Keratinocyte (primary cell): ENCODE measurements at regions not wholly inside any gene's neighbourhood (a gene's known extent, or its start where the extent isn't known, plus 50 kb on each side); places are given as distances from the start of the nearest gene placed in this dataset.
A peak's percentile ranks its signal among the peaks of the same experiment; 100 is the strongest.

Source experiments
- DNase-seq: peaks from one replicate; pipeline ENCODE4 v3.0.0-alpha.2; 2011; ENCODE audit warnings: low read depth, missing footprints, low spot score
- FAIRE-seq: peaks from 2 replicates; lab custom pipeline; 2011; peaks lifted over from hg19 to GRCh38; lab: Jason Lieb, UNC
- H2AFZ ChIP-seq: 2 replicates; pipeline ENCODE4 v1.6.0; 2012; ENCODE audit warnings: low read length, control low read depth, inconsistent platforms; ENCODE audit not compliant: control insufficient read depth
- H3K27ac ChIP-seq: 2 replicates; pipeline ENCODE4 v1.5.1; 2011; ENCODE audit warnings: low read length; ENCODE audit not compliant: control insufficient read depth, insufficient read depth
- H3K27me3 ChIP-seq: 3 replicates; pipeline ENCODE4 v1.6.0; 2011; ENCODE audit warnings: low read length; ENCODE audit not compliant: control insufficient read depth, insufficient read depth; ENCODE audit errors: extremely low read depth
- H3K36me3 ChIP-seq, 2 experiments: 2 replicates in 1 of 2; 3 replicates in 1 of 2; pipeline ENCODE4 v1.5.1; 2011; ENCODE audit warnings: low read length in 2 of 2, mild to moderate bottlenecking in 1 of 2; ENCODE audit not compliant: control insufficient read depth in 2 of 2, insufficient read depth in 2 of 2; ENCODE audit errors: extremely low read depth in 1 of 2
- H3K4me1 ChIP-seq: 3 replicates; pipeline ENCODE4 v1.5.1; 2011; ENCODE audit warnings: low read length; ENCODE audit not compliant: control insufficient read depth, insufficient read depth; ENCODE audit errors: extremely low read depth
- H3K4me2 ChIP-seq: 3 replicates; pipeline ENCODE4 v1.6.0; 2011; ENCODE audit warnings: low read depth, low read length; ENCODE audit not compliant: control insufficient read depth, insufficient read depth; ENCODE audit errors: extremely low read depth
- H3K4me3 ChIP-seq, 3 experiments: fragments of 200-600 bp in 1 of 3; sonication (generic) in 1 of 3; 2 replicates in 2 of 3; 3 replicates in 1 of 3; pipeline ENCODE4 v1.5.1; 2011 to 2016; ENCODE audit warnings: low read length in 3 of 3, mild to moderate bottlenecking in 3 of 3, control low read depth in 2 of 3, inconsistent platforms in 1 of 3, low read depth in 1 of 3, mixed read lengths in 1 of 3, mixed run types in 1 of 3, moderate library complexity in 1 of 3; ENCODE audit not compliant: control insufficient read depth in 2 of 3, insufficient read depth in 2 of 3; ENCODE audit errors: extremely low read depth in 1 of 3
- H3K79me2 ChIP-seq: 2 replicates; pipeline ENCODE4 v1.6.0; 2012; ENCODE audit warnings: low read length; ENCODE audit not compliant: control insufficient read depth, insufficient read depth
- H3K9ac ChIP-seq: 3 replicates; pipeline ENCODE4 v1.6.0; 2011; ENCODE audit warnings: low read length; ENCODE audit not compliant: control insufficient read depth, insufficient read depth; ENCODE audit errors: extremely low read depth
- H3K9me1 ChIP-seq: 3 replicates; pipeline ENCODE4 v1.6.0; 2011; ENCODE audit warnings: low read length; ENCODE audit not compliant: control insufficient read depth, insufficient read depth; ENCODE audit errors: extremely low read depth
- H3K9me3 ChIP-seq: 2 replicates; pipeline ENCODE4 v1.5.1; 2012; ENCODE audit warnings: low read depth, low read length; ENCODE audit not compliant: control insufficient read depth
- H4K20me1 ChIP-seq: 3 replicates; pipeline ENCODE4 v1.6.0; 2011; ENCODE audit warnings: low read length; ENCODE audit not compliant: control insufficient read depth, insufficient read depth; ENCODE audit errors: extremely low read depth
- EZH2 ChIP-seq: IDR thresholded peaks from one replicate; pipeline ENCODE4 v1.6.1; 2012; ENCODE audit warnings: inconsistent platforms, mild to moderate bottlenecking, low read length, moderate library complexity
- dilution Hi-C: fragments of 300-500 bp; cut with MboI; formaldehyde crosslinking; loops from one replicate; pipeline ENCODE4 v1.7.0; 2020; ENCODE audit warnings: low sequenced_read_pairs; ENCODE audit not compliant: extremely low pct_ligation_motif_present
- TF ChIP-seq, protein P1 (sequence below), 3 experiments: IDR thresholded peaks in 1 of 3; conservative IDR thresholded peaks in 1 of 3; optimal IDR thresholded peaks in 1 of 3; 2 replicates in 2 of 3; 3 replicates in 1 of 3; pipeline versions ENCODE3 to v1.5.1; 2011; ENCODE audit warnings: low read length in 3 of 3, mild to moderate bottlenecking in 3 of 3, moderate library complexity in 2 of 3, control low read depth in 1 of 3, inconsistent platforms in 1 of 3; ENCODE audit not compliant: insufficient read depth in 2 of 3; ENCODE audit errors: extremely low read depth in 1 of 3

DNA sequence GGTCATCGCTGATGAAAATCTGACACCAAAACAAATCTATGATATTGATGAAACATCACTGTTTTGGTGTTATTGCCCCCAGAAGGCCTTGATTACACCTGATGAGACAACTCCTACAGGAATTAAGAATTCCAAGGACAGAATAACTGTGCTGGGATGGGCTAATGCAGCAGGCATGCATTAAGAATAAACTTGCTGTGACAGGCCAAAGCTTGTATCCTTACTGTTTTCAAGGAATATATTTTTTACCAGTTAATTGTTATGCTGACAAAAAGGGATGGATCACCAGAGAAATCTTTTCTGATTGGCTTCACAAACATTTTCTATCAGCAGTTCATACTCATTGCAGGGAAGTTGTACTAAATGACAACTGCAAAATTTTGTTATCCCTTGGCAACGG is 278.2 kb downstream of the IKZF2 start:
- Histone ChIP-seq H3K4me1 (no peaks in the 10 kb centered on the region), H3K9ac (no peak overlapping the region), H3K36me3 (no peaks in the 10 kb centered on the region), H3K9me1 (no peaks in the 10 kb centered on the region), H3K9me3 (no peaks in the 10 kb centered on the region), H3K4me2 (no peak overlapping the region), H3K27me3 (no peaks in the 10 kb centered on the region), H3K27ac (no peak overlapping the region), H3K79me2 (no peaks in the 10 kb centered on the region), H2AFZ (no peak overlapping the region), H3K4me3 (no peak overlapping the region), H4K20me1 (no peaks in the 10 kb centered on the region)
- TF ChIP-seq EZH2: no peak
- TF ChIP-seq, protein P1, sequence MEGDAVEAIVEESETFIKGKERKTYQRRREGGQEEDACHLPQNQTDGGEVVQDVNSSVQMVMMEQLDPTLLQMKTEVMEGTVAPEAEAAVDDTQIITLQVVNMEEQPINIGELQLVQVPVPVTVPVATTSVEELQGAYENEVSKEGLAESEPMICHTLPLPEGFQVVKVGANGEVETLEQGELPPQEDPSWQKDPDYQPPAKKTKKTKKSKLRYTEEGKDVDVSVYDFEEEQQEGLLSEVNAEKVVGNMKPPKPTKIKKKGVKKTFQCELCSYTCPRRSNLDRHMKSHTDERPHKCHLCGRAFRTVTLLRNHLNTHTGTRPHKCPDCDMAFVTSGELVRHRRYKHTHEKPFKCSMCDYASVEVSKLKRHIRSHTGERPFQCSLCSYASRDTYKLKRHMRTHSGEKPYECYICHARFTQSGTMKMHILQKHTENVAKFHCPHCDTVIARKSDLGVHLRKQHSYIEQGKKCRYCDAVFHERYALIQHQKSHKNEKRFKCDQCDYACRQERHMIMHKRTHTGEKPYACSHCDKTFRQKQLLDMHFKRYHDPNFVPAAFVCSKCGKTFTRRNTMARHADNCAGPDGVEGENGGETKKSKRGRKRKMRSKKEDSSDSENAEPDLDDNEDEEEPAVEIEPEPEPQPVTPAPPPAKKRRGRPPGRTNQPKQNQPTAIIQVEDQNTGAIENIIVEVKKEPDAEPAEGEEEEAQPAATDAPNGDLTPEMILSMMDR (optimal IDR thresholded peaks at IDR 0.05 in 1 of 3, IDR thresholded peaks at IDR 0.05 in 1 of 3, conservative IDR thresholded peaks at IDR 0.05 in 1 of 3; ENCODE audit: extremely low read depth in 1 of 3, insufficient read depth in 2 of 3, low read length in 3 of 3): no peak
- DNase-seq (no peak), FAIRE-seq (peak; percentile 78)
- dilution Hi-C loops: no loop called here

DNA sequence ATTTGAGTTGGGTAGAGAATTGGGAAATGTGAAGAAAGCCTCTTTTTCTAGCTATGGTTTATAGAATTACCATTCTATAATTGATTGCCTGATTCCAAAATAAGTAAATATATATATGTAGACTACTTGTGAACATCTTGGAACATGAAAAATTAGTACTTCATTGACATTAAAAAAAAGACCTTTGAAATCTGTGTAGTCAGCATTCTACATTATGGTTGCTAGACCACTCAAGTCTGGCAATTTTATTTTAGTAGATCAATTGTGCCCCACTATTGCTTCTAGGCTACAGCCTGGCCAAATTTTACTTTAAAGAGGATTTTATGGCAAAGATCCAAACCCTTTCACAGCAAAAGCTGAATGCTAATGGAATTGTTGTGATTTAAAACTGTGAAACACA is 279.8 kb downstream of the IKZF2 start:
- H4K20me1 ChIP-seq: no peaks in the 10 kb centered on the region
- no peaks in the 10 kb centered on the region for H3K36me3 ChIP-seq
- no peaks in the 10 kb centered on the region for H3K27me3 ChIP-seq
- dilution Hi-C loops: no loop called here
- no peaks in the 10 kb centered on the region for H3K9me3 ChIP-seq
- no peak overlapping the region for H3K27ac ChIP-seq
- no peaks in the 10 kb centered on the region for H3K4me1 ChIP-seq
- H2AFZ ChIP-seq: no peak overlapping the region
- no peak for TF ChIP-seq EZH2
- TF ChIP-seq, protein P1 (optimal IDR thresholded peaks at IDR 0.05 in 1 of 3, IDR thresholded peaks at IDR 0.05 in 1 of 3, conservative IDR thresholded peaks at IDR 0.05 in 1 of 3; ENCODE audit: extremely low read depth in 1 of 3, insufficient read depth in 2 of 3, low read length in 3 of 3): no peak
- no peak for DNase-seq
- H3K4me2 ChIP-seq: no peak overlapping the region
- no peaks in the 10 kb centered on the region for H3K9me1 ChIP-seq
- no peaks in the 10 kb centered on the region for H3K79me2 ChIP-seq
- no peak overlapping the region for H3K4me3 ChIP-seq
- H3K9ac ChIP-seq: no peak overlapping the region
- no peak for FAIRE-seq
